DND-41 (cell line): ENCODE measurements at regions not wholly inside any gene's neighbourhood (a gene's known extent, or its start where the extent isn't known, plus 50 kb on each side); places are given as distances from the start of the nearest gene placed in this dataset.

Source experiments
- EZH2 ChIP-seq: IDR thresholded peaks from 3 replicates; pipeline ENCODE4 v1.6.1; 2012; ENCODE audit warnings: borderline replicate concordance, low read depth, mild to moderate bottlenecking, moderate library complexity, low read length, inconsistent platforms; ENCODE audit not compliant: severe bottlenecking
- TF ChIP-seq, protein P1 (sequence below): IDR thresholded peaks from 2 replicates; pipeline ENCODE4 v1.5.1; 2012; ENCODE audit warnings: borderline replicate concordance, low read length, moderate library complexity, mild to moderate bottlenecking; ENCODE audit not compliant: poor library complexity, severe bottlenecking; ENCODE audit errors: extremely low read depth

DNA sequence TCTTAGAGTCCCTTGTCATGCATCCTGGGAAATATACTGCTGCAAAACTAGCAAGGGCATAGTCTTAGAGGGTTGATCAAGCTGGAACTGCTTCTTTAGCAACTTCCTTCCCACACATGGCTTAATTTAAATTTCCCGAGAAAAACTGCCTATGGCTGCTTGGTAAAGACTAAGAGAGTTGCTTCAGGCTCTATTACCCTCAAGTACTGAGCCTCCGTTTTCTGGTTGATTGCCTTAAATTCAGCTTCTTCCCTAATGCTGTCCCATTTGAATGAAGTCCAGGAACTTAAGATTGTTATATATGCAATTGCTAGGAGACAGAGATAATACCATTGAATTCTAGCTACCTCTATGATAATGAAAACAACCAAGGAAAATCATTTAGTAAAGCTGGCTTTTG, 385.7 kb upstream of the CYLC2 start:
- TF ChIP-seq, protein P1, sequence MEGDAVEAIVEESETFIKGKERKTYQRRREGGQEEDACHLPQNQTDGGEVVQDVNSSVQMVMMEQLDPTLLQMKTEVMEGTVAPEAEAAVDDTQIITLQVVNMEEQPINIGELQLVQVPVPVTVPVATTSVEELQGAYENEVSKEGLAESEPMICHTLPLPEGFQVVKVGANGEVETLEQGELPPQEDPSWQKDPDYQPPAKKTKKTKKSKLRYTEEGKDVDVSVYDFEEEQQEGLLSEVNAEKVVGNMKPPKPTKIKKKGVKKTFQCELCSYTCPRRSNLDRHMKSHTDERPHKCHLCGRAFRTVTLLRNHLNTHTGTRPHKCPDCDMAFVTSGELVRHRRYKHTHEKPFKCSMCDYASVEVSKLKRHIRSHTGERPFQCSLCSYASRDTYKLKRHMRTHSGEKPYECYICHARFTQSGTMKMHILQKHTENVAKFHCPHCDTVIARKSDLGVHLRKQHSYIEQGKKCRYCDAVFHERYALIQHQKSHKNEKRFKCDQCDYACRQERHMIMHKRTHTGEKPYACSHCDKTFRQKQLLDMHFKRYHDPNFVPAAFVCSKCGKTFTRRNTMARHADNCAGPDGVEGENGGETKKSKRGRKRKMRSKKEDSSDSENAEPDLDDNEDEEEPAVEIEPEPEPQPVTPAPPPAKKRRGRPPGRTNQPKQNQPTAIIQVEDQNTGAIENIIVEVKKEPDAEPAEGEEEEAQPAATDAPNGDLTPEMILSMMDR: no peak
- TF ChIP-seq EZH2: no peak
